Thyroid gland (tissue), 4 donors: ENCODE measurements at regions not wholly inside any gene's neighbourhood (a gene's known extent, or its start where the extent isn't known, plus 50 kb on each side); places are given as distances from the start of the nearest gene placed in this dataset.
"Not testable (repeated sequence)": the region's sequence is repeated elsewhere in the genome, so short reads cannot be mapped to it uniquely, and the experiment has no call there.

Experiments used
- DNase-seq, 2 donors: peaks; one replicate each; pipeline ENCODE4 v3.0.0-alpha.2; 2019
- H3K27ac ChIP-seq, 3 donors: fragments of 200-600 bp; sonication (generic); 1 replicate in 2 of 3; 2 replicates in 1 of 3; pipeline ENCODE4 v1.5.1; 2016 to 2019; ENCODE audit warnings: mild to moderate bottlenecking in 1 of 3, moderate library complexity in 1 of 3
- H3K27me3 ChIP-seq: fragments of 200-600 bp; sonication (generic); one replicate; pipeline ENCODE4 v1.5.1; 2019
- H3K36me3 ChIP-seq, 2 donors: fragments of 200-600 bp; sonication (generic); one replicate each; pipeline ENCODE4 v1.5.1; 2016 to 2019
- H3K4me1 ChIP-seq, 2 donors: fragments of 200-600 bp; sonication (generic); one replicate each; pipeline ENCODE4 v1.5.1; 2017 to 2019
- H3K4me3 ChIP-seq, 3 donors: fragments of 200-600 bp; sonication (generic); replicated peaks in 1 of 3; 1 replicate in 2 of 3; 2 replicates in 1 of 3; pipeline ENCODE4 v1.5.1; 2016; ENCODE audit warnings: mild to moderate bottlenecking in 1 of 3
- H3K9me3 ChIP-seq: fragments of 200-600 bp; sonication (generic); one replicate; pipeline ENCODE4 v1.5.1; 2017
- CTCF ChIP-seq, 6 experiments: fragments of 200-600 bp in 3 of 6; fragments of 450-650 bp in 3 of 6; sonication (generic) in 3 of 6; IDR thresholded peaks; one replicate each; pipeline ENCODE4 v1.5.1; 2016 to 2019; ENCODE audit warnings: antibody characterized with exemption in 6 of 6, mild to moderate bottlenecking in 2 of 6, inconsistent platforms in 1 of 6, moderate library complexity in 1 of 6
- POLR2A ChIP-seq, 2 donors: fragments of 450-650 bp; IDR thresholded peaks; one replicate each; pipeline ENCODE4 v1.6.1; 2017; ENCODE audit warnings: antibody characterized with exemption in 2 of 2, mild to moderate bottlenecking in 2 of 2, moderate library complexity in 1 of 2
- WGBS, 2 donors: methylation state at CpG; one replicate each; pipeline ENCODE4 v1.1.5; 2017; 5-methylcytosine and 5-hydroxymethylcytosine counted together
- intact Hi-C: fragments of 100-400 bp; cut with DNase I; formaldehyde crosslinking; loops from one replicate; pipeline ENCODE4 v1.15.1; 2023

GRCh38 chr12:17286874-17287273 lies 680.9 kb upstream of the LMO3 start:
- DNase-seq = no peak
- WGBS, 2 donors = 92 to 93% methylated on average over 1 of the region's 1 CpG
- TF ChIP-seq CTCF (IDR thresholded peaks at IDR 0.05) (no peak), POLR2A (IDR thresholded peaks at IDR 0.05) (no peak)
- intact Hi-C loops = no loop called here
- no peaks in the 10 kb centered on the region for H3K36me3 ChIP-seq
- no peaks in the 10 kb centered on the region for H3K27me3 ChIP-seq
- no peak overlapping the region for H3K27ac ChIP-seq
- H3K4me1 ChIP-seq = no peaks in the 10 kb centered on the region
- H3K9me3 ChIP-seq = no peaks in the 10 kb centered on the region
- no peak overlapping the region for H3K4me3 ChIP-seq

- intact Hi-C loops = no loop called here
These were observed 678.9 kb upstream of the LMO3 start for GRCh38 chr12:17284873-17285272.

GRCh38 chr12:17283563-17283962 lies 677.6 kb upstream of the LMO3 start:
- DNase-seq = no peak
- H3K27ac ChIP-seq = no peak overlapping the region
- H3K27me3 ChIP-seq = no peaks in the 10 kb centered on the region
- WGBS, 2 donors = 88 to 91% methylated on average over 9 of the region's 9 CpGs
- TF ChIP-seq CTCF (IDR thresholded peaks at IDR 0.05) (no peak), POLR2A (IDR thresholded peaks at IDR 0.05) (no peak)
- no peak overlapping the region for H3K4me3 ChIP-seq
- intact Hi-C loops = no loop called here
- H3K9me3 ChIP-seq = no peaks in the 10 kb centered on the region
- no peaks in the 10 kb centered on the region for H3K4me1 ChIP-seq
- no peaks in the 10 kb centered on the region for H3K36me3 ChIP-seq

More at GRCh38 chr12:17284873-17285272, 678.9 kb upstream of the LMO3 start:
- 92 to 100% methylated on average over 1 of the region's 1 CpG for WGBS, 2 donors
- no peak overlapping the region for H3K4me3 ChIP-seq
- TF ChIP-seq CTCF (IDR thresholded peaks at IDR 0.05) (no peak), POLR2A (IDR thresholded peaks at IDR 0.05) (no peak)
- no peaks in the 10 kb centered on the region for H3K27me3 ChIP-seq
- no peaks in the 10 kb centered on the region for H3K9me3 ChIP-seq
- H3K36me3 ChIP-seq = no peaks in the 10 kb centered on the region
- no peak for DNase-seq
- H3K4me1 ChIP-seq = no peaks in the 10 kb centered on the region
- H3K27ac ChIP-seq = no peak overlapping the region

- H3K4me1 ChIP-seq, H3K36me3 ChIP-seq, H3K27ac ChIP-seq, DNase-seq, H3K4me3 ChIP-seq, H3K9me3 ChIP-seq, H3K27me3 ChIP-seq, intact Hi-C loops: not testable (repeated sequence)
These were observed 676.2 kb upstream of the LMO3 start for GRCh38 chr12:17282169-17282568.

DNA sequence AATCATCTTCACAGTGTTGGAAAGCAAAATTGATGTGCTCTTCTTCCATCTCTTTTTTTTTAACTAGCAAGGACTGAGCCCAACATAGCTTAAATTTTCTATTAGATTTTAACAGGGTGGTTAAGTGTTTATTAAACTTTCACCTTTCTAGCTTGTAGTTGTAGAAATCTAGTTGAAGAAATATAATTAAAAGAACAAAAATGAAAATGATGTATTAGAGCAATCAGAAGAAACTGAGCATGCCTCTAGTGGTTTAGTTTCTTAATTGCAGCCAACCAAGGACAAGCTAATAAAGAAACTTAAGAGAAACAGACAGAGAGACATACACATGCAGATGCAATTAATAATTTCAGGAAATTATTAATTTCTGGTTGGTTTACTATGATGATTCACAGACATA lies 673.0 kb upstream of the LMO3 start:
- intact Hi-C loops = no loop called here
- Histone ChIP-seq H3K9me3 (no peaks in the 10 kb centered on the region), H3K27me3 (no peaks in the 10 kb centered on the region)

More for the DNA sequence above, 673.0 kb upstream of the LMO3 start:
- Histone ChIP-seq H3K36me3 (no peaks in the 10 kb centered on the region), H3K27ac (no peak overlapping the region), H3K4me1 (no peaks in the 10 kb centered on the region), H3K4me3 (no peak overlapping the region)
- TF ChIP-seq CTCF (IDR thresholded peaks at IDR 0.05) (peak in 2 of 6 experiments; percentile 9 to 35), POLR2A (IDR thresholded peaks at IDR 0.05) (no peak)
- no peak for DNase-seq
